Ectodermal cell (in vitro differentiated cells): ENCODE measurements at regions not wholly inside any gene's neighbourhood (a gene's known extent, or its start where the extent isn't known, plus 50 kb on each side); places are given as distances from the start of the nearest gene placed in this dataset.

ENCODE experiments used
- H3K27ac ChIP-seq: 2 replicates; pipeline ENCODE4 v1.7.0; 2013; ENCODE audit warnings: mild to moderate bottlenecking, low read depth, low read length; ENCODE audit not compliant: insufficient read depth, poor library complexity, severe bottlenecking
- H3K27me3 ChIP-seq: 2 replicates; pipeline ENCODE4 v1.7.0; 2013; ENCODE audit warnings: mild to moderate bottlenecking, low read length; ENCODE audit not compliant: insufficient read depth, control insufficient read depth, poor library complexity, severe bottlenecking
- H3K36me3 ChIP-seq: one replicate; pipeline ENCODE4 v1.7.0; 2013; ENCODE audit warnings: low read length; ENCODE audit not compliant: control insufficient read depth, insufficient read depth
- H3K4me1 ChIP-seq: one replicate; pipeline ENCODE4 v1.7.0; 2013; ENCODE audit warnings: low read length; ENCODE audit not compliant: control insufficient read depth, insufficient read depth
- H3K4me3 ChIP-seq: 2 replicates; pipeline ENCODE4 v1.7.0; 2013; ENCODE audit warnings: low read depth, low read length, control low read depth; ENCODE audit not compliant: insufficient read depth
- H3K9me3 ChIP-seq: 2 replicates; pipeline ENCODE4 v1.7.0; 2013; ENCODE audit warnings: mild to moderate bottlenecking, low read length, moderate library complexity; ENCODE audit not compliant: control insufficient read depth
- WGBS, 2 experiments: methylation state at CpG; one replicate each; pipeline ENCODE4 v1.1.7; 2013; ENCODE audit warnings: missing lambda C conversion rate in 2 of 2; 5-methylcytosine and 5-hydroxymethylcytosine counted together

DNA sequence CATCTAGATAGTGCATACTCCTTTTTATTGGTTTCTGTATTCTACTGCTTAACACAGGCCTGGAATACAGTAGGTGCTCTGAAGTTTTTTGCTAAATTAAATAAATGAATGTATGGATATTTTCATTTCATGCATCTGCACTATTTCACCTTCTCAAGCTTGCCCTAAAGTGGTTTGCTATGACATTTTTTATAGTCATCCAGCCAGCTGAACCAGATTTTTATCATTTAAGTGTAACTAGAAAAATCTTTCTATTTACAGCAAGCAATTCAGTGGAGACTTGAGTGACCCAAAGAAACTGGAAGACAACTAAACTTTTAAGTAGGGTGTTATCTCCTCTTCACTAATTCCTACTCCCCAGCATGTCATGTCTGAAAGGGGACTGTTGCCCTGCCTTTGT is 354.9 kb downstream of the OSR1 start:
- Histone ChIP-seq H3K4me3 (no peak overlapping the region), H3K4me1 (no peaks in the 10 kb centered on the region), H3K9me3 (no peaks in the 10 kb centered on the region), H3K27ac (no peak overlapping the region), H3K36me3 (no peaks in the 10 kb centered on the region), H3K27me3 (no peaks in the 10 kb centered on the region)

DNA sequence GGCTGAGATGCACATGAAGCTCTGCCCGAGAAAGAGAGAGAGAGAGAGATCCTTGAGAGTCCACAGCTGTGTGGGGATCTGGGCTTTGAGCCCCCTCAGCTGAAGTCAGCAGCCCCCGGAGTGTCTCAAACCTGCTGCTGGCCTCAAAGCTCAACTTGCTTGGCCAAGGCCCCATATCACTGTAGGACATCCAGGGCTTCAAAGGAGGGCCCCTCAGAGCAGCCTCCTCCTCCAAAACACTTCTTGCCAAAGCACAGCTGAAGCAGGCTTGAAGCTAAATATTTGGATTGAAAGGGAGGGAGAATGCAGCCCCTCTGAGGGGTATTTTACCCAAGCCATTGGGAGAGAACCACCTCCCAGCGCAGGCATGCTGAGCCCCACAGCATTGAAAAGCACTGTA is 357.6 kb downstream of the OSR1 start:
- no peak overlapping the region for H3K27ac ChIP-seq
- no peak overlapping the region for H3K4me3 ChIP-seq
- H3K27me3 ChIP-seq = no peaks in the 10 kb centered on the region
- H3K4me1 ChIP-seq = no peaks in the 10 kb centered on the region
- H3K9me3 ChIP-seq = no peaks in the 10 kb centered on the region
- H3K36me3 ChIP-seq = no peaks in the 10 kb centered on the region
- 91 to 93% methylated on average over 3 of the region's 3 CpGs for WGBS, 2 experiments

GRCh38 chr2:18999198-18999597 is 359.2 kb downstream of the OSR1 start:
- Histone ChIP-seq H3K36me3 (no peaks in the 10 kb centered on the region), H3K4me1 (no peaks in the 10 kb centered on the region), H3K9me3 (no peaks in the 10 kb centered on the region), H3K27ac (no peak overlapping the region), H3K27me3 (no peaks in the 10 kb centered on the region), H3K4me3 (no peak overlapping the region)
- 89 to 95% methylated on average over 2 of the region's 2 CpGs for WGBS, 2 experiments

DNA sequence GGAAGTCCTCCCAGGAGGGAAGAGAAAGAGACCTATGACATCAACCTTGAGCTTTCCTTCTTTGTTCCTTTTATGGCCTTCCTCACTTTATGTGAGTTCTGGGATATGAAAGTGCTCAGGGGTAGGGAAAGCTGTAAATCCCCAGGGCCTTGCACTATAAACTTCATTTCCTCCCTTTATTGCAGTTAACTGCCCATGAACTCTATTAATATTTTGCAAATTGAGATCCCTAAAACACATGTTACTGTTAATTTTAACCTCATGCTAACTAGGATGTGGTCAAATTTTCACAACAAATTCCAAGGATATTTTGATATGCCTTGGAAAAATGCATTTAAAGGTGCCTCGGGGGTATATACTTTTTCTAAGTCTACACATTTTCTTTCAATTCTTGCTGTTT is 359.9 kb downstream of the OSR1 start:
- H3K4me3 ChIP-seq = no peak overlapping the region
- no peaks in the 10 kb centered on the region for H3K27me3 ChIP-seq
- WGBS, 2 experiments = 100% methylated on average over 1 of the region's 1 CpG
- H3K36me3 ChIP-seq = no peaks in the 10 kb centered on the region
- H3K4me1 ChIP-seq = no peaks in the 10 kb centered on the region
- no peak overlapping the region for H3K27ac ChIP-seq
- H3K9me3 ChIP-seq = no peaks in the 10 kb centered on the region

DNA sequence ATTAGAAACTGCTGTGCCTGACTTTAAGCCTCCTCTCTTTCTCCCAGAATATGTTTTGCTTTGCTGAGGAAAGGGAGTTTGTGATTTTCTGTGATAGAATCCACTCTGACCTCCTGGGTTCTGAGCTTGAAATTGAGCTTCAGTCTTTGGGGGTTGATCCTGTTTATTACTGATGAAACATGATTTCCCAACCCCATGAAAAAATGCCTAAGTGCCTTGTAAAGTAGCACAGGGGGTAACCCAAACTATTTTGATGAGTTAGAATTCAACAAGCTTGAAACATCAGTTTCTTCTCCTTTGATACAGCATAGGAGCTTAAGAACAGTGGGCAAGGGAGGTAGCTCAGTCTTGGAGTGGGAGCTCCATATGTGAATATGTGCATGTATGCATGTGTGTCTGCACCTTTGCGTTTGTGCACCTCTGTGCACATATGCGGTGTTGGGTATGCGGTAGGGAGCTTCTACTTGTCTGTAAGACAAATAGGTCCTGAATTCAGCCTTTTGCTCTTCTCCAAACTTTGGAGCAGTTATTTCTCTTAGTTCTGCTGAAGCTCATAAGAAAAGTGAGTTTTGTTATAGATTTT is 364.6 kb downstream of the OSR1 start:
- Histone ChIP-seq H3K9me3 (no peaks in the 10 kb centered on the region), H3K4me1 (peaks cover 11% of the 10 kb centered on the region), H3K27ac (no peak overlapping the region), H3K36me3 (no peaks in the 10 kb centered on the region), H3K27me3 (no peaks in the 10 kb centered on the region), H3K4me3 (no peak overlapping the region)
- 97 to 98% methylated on average over 3 of the region's 3 CpGs for WGBS, 2 experiments

DNA sequence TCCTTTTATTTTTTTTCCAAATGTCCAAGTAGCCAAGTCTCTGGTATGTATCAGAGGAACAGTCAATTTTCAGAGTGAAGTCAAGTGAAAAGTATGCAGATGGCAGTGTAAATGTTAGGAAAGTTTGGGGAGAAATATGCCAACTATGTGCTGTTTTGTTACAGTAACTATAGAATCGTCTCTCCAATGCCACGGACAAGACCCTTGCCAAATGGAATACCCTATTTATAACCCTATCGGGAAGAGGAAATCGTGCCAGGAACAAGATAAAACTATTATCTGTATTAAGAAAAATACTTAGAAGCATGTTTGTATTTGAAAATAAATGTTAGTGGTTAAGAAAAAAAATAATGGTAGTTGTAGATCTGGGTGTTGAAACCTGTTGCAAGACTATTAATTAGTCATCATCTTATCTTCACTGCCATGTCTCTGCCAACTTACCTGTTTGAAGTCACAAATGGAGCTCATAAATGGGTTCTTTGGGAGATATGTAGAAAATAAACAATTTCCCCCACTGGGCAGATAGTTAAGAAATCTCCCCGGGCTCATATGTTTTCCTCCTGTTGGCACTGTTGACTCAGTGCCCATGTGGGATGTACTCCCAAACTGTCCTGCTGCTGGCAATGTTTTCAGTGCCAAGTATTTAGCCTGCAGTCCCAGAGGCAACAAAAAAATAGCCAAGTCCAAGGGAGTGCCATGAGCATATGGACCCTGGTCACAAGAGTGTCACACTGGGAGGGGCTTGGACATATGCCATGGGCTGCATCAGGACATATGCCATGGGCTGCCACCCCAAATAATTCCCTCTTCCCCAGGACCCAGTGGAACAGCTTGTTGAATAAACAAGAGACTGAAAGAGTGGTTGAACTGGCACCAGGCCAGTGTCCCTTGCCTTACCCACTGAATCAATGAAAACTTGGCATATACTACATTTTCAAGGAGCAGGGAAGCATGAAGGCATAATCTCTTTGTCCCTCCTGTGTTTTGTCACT is 366.9 kb downstream of the OSR1 start:
- H3K27me3 ChIP-seq = no peaks in the 10 kb centered on the region
- H3K4me3 ChIP-seq = no peak overlapping the region
- H3K9me3 ChIP-seq = no peaks in the 10 kb centered on the region
- H3K36me3 ChIP-seq = no peaks in the 10 kb centered on the region
- H3K27ac ChIP-seq = no peak overlapping the region
- H3K4me1 ChIP-seq = peaks cover 23% of the 10 kb centered on the region
- 91 to 98% methylated on average over 3 to 4 of the region's 5 CpGs for WGBS, 2 experiments

GRCh38 chr2:18988631-18989232 is 369.7 kb downstream of the OSR1 start:
- H3K27ac ChIP-seq = peak overlapping the region; percentile 61
- WGBS, 2 experiments = 4 to 7% methylated on average over 3 of the region's 3 CpGs
- H3K27me3 ChIP-seq = no peaks in the 10 kb centered on the region

DNA sequence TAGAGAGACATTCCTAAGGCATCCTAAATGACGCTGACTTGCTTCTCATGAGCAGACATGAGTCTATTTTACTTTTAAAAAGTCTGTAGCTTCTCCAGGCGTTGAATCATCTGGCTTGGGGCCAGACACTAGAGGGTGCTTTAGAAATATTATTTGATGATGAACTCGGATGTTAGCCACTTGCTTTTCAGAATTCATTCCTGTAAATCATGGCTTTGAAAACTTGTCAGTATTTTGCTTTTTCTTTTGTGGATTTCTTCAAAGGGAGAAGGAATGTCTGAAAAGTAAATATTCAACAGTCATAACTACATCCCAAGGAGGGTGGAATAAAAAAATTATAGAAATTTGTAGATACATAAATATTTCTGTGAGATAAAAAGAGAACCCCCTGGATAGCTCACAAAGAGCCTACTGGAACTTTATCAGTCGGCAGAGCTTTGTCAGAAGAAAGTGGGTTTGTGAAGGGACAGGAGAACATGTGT is 370.8 kb downstream of the OSR1 start:
- no peaks in the 10 kb centered on the region for H3K27me3 ChIP-seq
- WGBS, 2 experiments = 76 to 83% methylated on average over 4 of the region's 4 CpGs
- H3K4me1 ChIP-seq = peaks cover 23% of the 10 kb centered on the region
- H3K36me3 ChIP-seq = no peaks in the 10 kb centered on the region
- no peak overlapping the region for H3K27ac ChIP-seq
- no peak overlapping the region for H3K4me3 ChIP-seq
- no peaks in the 10 kb centered on the region for H3K9me3 ChIP-seq

More at GRCh38 chr2:18988631-18989232, 369.7 kb downstream of the OSR1 start:
- Histone ChIP-seq H3K4me3 (no peak overlapping the region), H3K36me3 (no peaks in the 10 kb centered on the region), H3K4me1 (peaks cover 23% of the 10 kb centered on the region), H3K9me3 (no peaks in the 10 kb centered on the region)

- Histone ChIP-seq H3K4me1 (peaks cover 23% of the 10 kb centered on the region), H3K36me3 (no peaks in the 10 kb centered on the region), H3K27ac (no peak overlapping the region), H3K4me3 (no peak overlapping the region), H3K27me3 (no peaks in the 10 kb centered on the region), H3K9me3 (no peaks in the 10 kb centered on the region)
- whole genome bisulfite sequencing, 2 experiments = 96 to 99% methylated on average over 4 of the region's 4 CpGs
Measured at GRCh38 chr2:18987016-18987415, 371.4 kb downstream of the OSR1 start.

- Histone ChIP-seq H3K9me3 (no peaks in the 10 kb centered on the region), H3K27ac (no peak overlapping the region), H3K36me3 (no peaks in the 10 kb centered on the region), H3K27me3 (no peaks in the 10 kb centered on the region), H3K4me1 (peaks cover 23% of the 10 kb centered on the region), H3K4me3 (no peak overlapping the region)
Measured at GRCh38 chr2:18986046-18986445, 372.4 kb downstream of the OSR1 start.
